ENCODE measurements at regions not wholly inside any gene's neighbourhood (a gene's known extent, or its start where the extent isn't known, plus 50 kb on each side); places are given as distances from the start of the nearest gene placed in this dataset.

- TF ChIP-seq FOSL1 (IDR thresholded peaks at IDR 0.05; ENCODE audit: insufficient read depth, low read depth, low read length) (no peak), MAX (IDR thresholded peaks at IDR 0.05) (no peak), EGR1 (IDR thresholded peaks at IDR 0.05; ENCODE audit: borderline replicate concordance, low read depth, low read length) (no peak), RFX5 (IDR thresholded peaks at IDR 0.05; ENCODE audit: borderline replicate concordance, low read depth, low read length) (no peak), E2F6 (IDR thresholded peaks at IDR 0.05) (no peak), EP300 (IDR thresholded peaks at IDR 0.05; ENCODE audit: borderline replicate concordance in 1 of 2, low read depth in 2 of 2, low read length in 2 of 2) (no peak), TAF7 (optimal IDR thresholded peaks at IDR 0.05; ENCODE audit: borderline replicate concordance, low read depth, low read length) (no peak), CTCF (IDR thresholded peaks at IDR 0.05; ENCODE audit: control extremely low read depth in 1 of 3, insufficient read depth in 1 of 3, low read depth in 1 of 3, low read length in 3 of 3) (no peak), SP1 (IDR thresholded peaks at IDR 0.05; ENCODE audit: low read depth, low read length) (no peak), EZH2 (IDR thresholded peaks at IDR 0.05; ENCODE audit: low read depth, low read length, severe bottlenecking) (no peak), POLR2AphosphoS5 (IDR thresholded peaks at IDR 0.05; ENCODE audit: low read depth, low read length) (no peak)
These were observed 343.4 kb downstream of the TBC1D32 start for GRCh38 chr6:120990866-120991265.
